HepG2 (cell line): ENCODE measurements at regions not wholly inside any gene's neighbourhood (a gene's known extent, or its start where the extent isn't known, plus 50 kb on each side); places are given as distances from the start of the nearest gene placed in this dataset.

ENCODE experiments used
- ATAC-seq: fragments of 200-7000 bp; cut with Tn5 transposase; 3 replicates; pipeline ENCODE4 v1.9.1; 2020; ENCODE audit warnings: mild to moderate bottlenecking, moderate library complexity
- BruUV-seq: library from RNA; stranded (reverse); fragments of 400-500 nt; replicated peaks from 2 replicates; lab custom pipeline; 2021; lab: Mats Ljungman, UMichigan
- CTCF ChIA-PET: fragments of 300-600 bp; formaldehyde crosslinking; extraction: SDS; loops from one replicate; lab custom pipeline; 2021; ENCODE audit warnings: low total read pairs, inconsistent platforms, low intra/inter-chr PET ratio; lab: Yijun Ruan, JAX
- POLR2A ChIA-PET: fragments of 350-600 bp; sonication (Branson Sonifier 250); formaldehyde crosslinking; loops from one replicate; lab custom pipeline; 2020; ENCODE audit warnings: antibody characterized with exemption, inconsistent platforms; lab: Yijun Ruan, JAX
- DNase-seq: peaks from one replicate; pipeline ENCODE4 v3.0.0-alpha.2; 2015; ENCODE audit warnings: low spot score
- FAIRE-seq: peaks from 3 replicates; lab custom pipeline; 2011; peaks lifted over from hg19 to GRCh38; lab: Jason Lieb, UNC
- H2AFZ ChIP-seq: one replicate; pipeline ENCODE4 v1.6.1; 2011; ENCODE audit warnings: low read length, inconsistent platforms
- H3K27ac ChIP-seq: fragments of 300-600 bp; 3 replicates; pipeline ENCODE4 v1.8.0; 2011; ENCODE audit warnings: mixed run types, mild to moderate bottlenecking, mixed read lengths, low read length, inconsistent platforms; ENCODE audit not compliant: insufficient read depth; ENCODE audit errors: extremely low read length
- H3K27me3 ChIP-seq, 2 experiments: fragments of 200-600 bp in 1 of 2; 2 replicates in 1 of 2; 3 replicates in 1 of 2; pipeline versions ENCODE4 v1.6.0 to v1.8.0; 2011; ENCODE audit warnings: low read length in 2 of 2, mild to moderate bottlenecking in 2 of 2, moderate library complexity in 2 of 2, inconsistent platforms in 1 of 2; ENCODE audit not compliant: insufficient read depth in 2 of 2, control insufficient read depth in 1 of 2
- H3K36me3 ChIP-seq, 2 experiments: fragments of 200-600 bp in 1 of 2; replicated peaks in 1 of 2; 2 replicates in 1 of 2; 3 replicates in 1 of 2; pipeline versions ENCODE4 v1.5.1 to v1.8.0; 2011; ENCODE audit warnings: low read length in 2 of 2, inconsistent platforms in 1 of 2; ENCODE audit not compliant: insufficient read depth in 2 of 2, control insufficient read depth in 1 of 2
- H3K4me1 ChIP-seq: 2 replicates; pipeline ENCODE4 v1.5.1; 2012; ENCODE audit warnings: low read length, inconsistent platforms; ENCODE audit not compliant: insufficient read depth
- H3K4me2 ChIP-seq: 2 replicates; pipeline ENCODE4 v1.6.0; 2011; ENCODE audit warnings: low read depth, low read length, inconsistent platforms
- H3K4me3 ChIP-seq, 3 experiments: fragments of 200-600 bp in 1 of 3; sonication (generic), shearing (Covaris generic) in 1 of 3; replicated peaks in 1 of 3; 2 replicates each; pipeline ENCODE4 v1.5.1; 2011 to 2016; ENCODE audit warnings: low read length in 3 of 3, inconsistent platforms in 2 of 3, low read depth in 2 of 3, mild to moderate bottlenecking in 2 of 3, control low read depth in 1 of 3, mixed read lengths in 1 of 3; ENCODE audit not compliant: insufficient read depth in 1 of 3
- H3K79me2 ChIP-seq: one replicate; pipeline ENCODE4 v1.6.1; 2011; ENCODE audit warnings: low read length, inconsistent platforms; ENCODE audit not compliant: insufficient read depth
- H3K9ac ChIP-seq: 2 replicates; pipeline ENCODE4 v1.6.0; 2011; ENCODE audit warnings: mild to moderate bottlenecking, low read depth, low read length, inconsistent platforms; ENCODE audit not compliant: insufficient read depth
- H3K9me3 ChIP-seq: 2 replicates; pipeline ENCODE4 v1.5.1; 2012; ENCODE audit warnings: mild to moderate bottlenecking, low read length
- H4K20me1 ChIP-seq: 2 replicates; pipeline ENCODE4 v1.6.0; 2011; ENCODE audit warnings: inconsistent platforms, mild to moderate bottlenecking, low read length, moderate library complexity; ENCODE audit not compliant: insufficient read depth
- EED ChIP-seq: sonication (generic); formaldehyde crosslinking; IDR thresholded peaks from 2 replicates; pipeline ENCODE4 v1.5.0; 2020; ENCODE audit warnings: mild to moderate bottlenecking, missing genetic modification reagents
- MYC ChIP-seq: sonication (generic); formaldehyde crosslinking; IDR thresholded peaks from 2 replicates; pipeline ENCODE4 v1.9.0; 2021; ENCODE audit warnings: missing genetic modification reagents, borderline replicate concordance
- POLR2AphosphoS2 ChIP-seq: IDR thresholded peaks from 2 replicates; pipeline ENCODE4 v1.6.1; 2011; ENCODE audit warnings: low read depth, low read length, improper control_type of control experiment
- PPARG ChIP-seq: conservative IDR thresholded peaks from 2 replicates; pipeline ENCODE4 v1.6.1; 2016; ENCODE audit warnings: missing biosample characterization, missing genetic modification reagents
- RARA ChIP-seq: IDR thresholded peaks from 2 replicates; pipeline ENCODE4 v1.6.1; 2016; ENCODE audit warnings: missing genetic modification reagents, missing compliant biosample characterization
- SCMH1 ChIP-seq: sonication (generic); formaldehyde crosslinking; IDR thresholded peaks from 2 replicates; pipeline ENCODE4 v1.9.0; 2021; ENCODE audit warnings: missing genetic modification reagents, mild to moderate bottlenecking, borderline replicate concordance
- SP4 ChIP-seq: sonication (generic); formaldehyde crosslinking; IDR thresholded peaks from 2 replicates; pipeline ENCODE4 v1.8.1; 2023; ENCODE audit warnings: mild to moderate bottlenecking, missing genetic modification reagents
- ZFP36L1 ChIP-seq: sonication (generic); formaldehyde crosslinking; IDR thresholded peaks from 2 replicates; pipeline ENCODE4 v1.8.0; 2022; ENCODE audit warnings: mild to moderate bottlenecking, missing genetic modification reagents, moderate library complexity
- ZNF124 ChIP-seq: sonication (generic); formaldehyde crosslinking; IDR thresholded peaks from 2 replicates; pipeline ENCODE4 v1.4.0; 2020; ENCODE audit warnings: missing genetic modification reagents
- ZNF18 ChIP-seq: sonication (generic); formaldehyde crosslinking; IDR thresholded peaks from 2 replicates; pipeline ENCODE4 v1.8.0; 2022; ENCODE audit warnings: mild to moderate bottlenecking, missing genetic modification reagents; ENCODE audit not compliant: insufficient replicate concordance
- ZNF432 ChIP-seq: sonication (generic); formaldehyde crosslinking; IDR thresholded peaks from 2 replicates; pipeline ENCODE4 v1.5.0; 2020; ENCODE audit warnings: missing genetic modification reagents, mild to moderate bottlenecking, borderline replicate concordance
- ZNF543 ChIP-seq: sonication (generic); formaldehyde crosslinking; IDR thresholded peaks from 2 replicates; pipeline ENCODE4 v1.4.0; 2020; ENCODE audit warnings: mild to moderate bottlenecking, missing genetic modification reagents
- ZNF576 ChIP-seq: sonication (generic); formaldehyde crosslinking; IDR thresholded peaks from 2 replicates; pipeline ENCODE4 v1.4.0; 2020; ENCODE audit warnings: mild to moderate bottlenecking, missing genetic modification reagents
- ZNF577 ChIP-seq: sonication (generic); formaldehyde crosslinking; IDR thresholded peaks from 2 replicates; pipeline ENCODE4 v1.4.0; 2020; ENCODE audit warnings: mild to moderate bottlenecking, low read depth, missing genetic modification reagents, borderline replicate concordance
- ZNF749 ChIP-seq: sonication (generic); formaldehyde crosslinking; IDR thresholded peaks from 2 replicates; pipeline ENCODE4 v1.8.0; 2022; ENCODE audit warnings: mild to moderate bottlenecking, missing genetic modification reagents, moderate library complexity, borderline replicate concordance
- WGBS: methylation state at CpG from one replicate; pipeline ENCODE4 v1.1.6; 2017; ENCODE audit warnings: low lambda C conversion rate; 5-methylcytosine and 5-hydroxymethylcytosine counted together
- in situ Hi-C: cut with HindIII; loops from 2 replicates; pipeline ENCODE4 v1.10.0; 2017; ENCODE audit warnings: low pct_unique_long_range_greater_than_20kb; ENCODE audit not compliant: extremely low pct_ligation_motif_present
- intact Hi-C: fragments of 100-400 bp; cut with micrococcal nuclease; formaldehyde crosslinking; loops from one replicate; pipeline ENCODE4 v1.10.0; 2022; ENCODE audit not compliant: unreplicated experiment
- TF ChIP-seq, protein P1 (sequence below): sonication (generic); formaldehyde crosslinking; conservative IDR thresholded peaks from 2 replicates; pipeline ENCODE4 v1.8.1; 2023; ENCODE audit warnings: missing genetic modification reagents

- no peak overlapping the region for H3K4me3 ChIP-seq
- no peaks in the 10 kb centered on the region for H3K79me2 ChIP-seq
- DNase-seq (no peak), FAIRE-seq (no peak), ATAC-seq (no peak)
- H3K27ac ChIP-seq = no peak overlapping the region
- no peaks in the 10 kb centered on the region for H4K20me1 ChIP-seq
- no peak for TF ChIP-seq ZNF577 (CRISPR knock-in tag)
- no peak for TF ChIP-seq EED (CRISPR knock-in tag)
- TF ChIP-seq SP4 (CRISPR knock-in tag) = no peak
- no peak for TF ChIP-seq ZNF576 (CRISPR knock-in tag)
- no peaks in the 10 kb centered on the region for H3K36me3 ChIP-seq
- no peak overlapping the region for H2AFZ ChIP-seq
- H3K4me1 ChIP-seq = no peaks in the 10 kb centered on the region
- intact Hi-C loops (no loop called here), in situ Hi-C loops (no loop called here)
- H3K27me3 ChIP-seq = peaks cover 1 to 6% of the 10 kb centered on the region in 2 experiments; a peak in 2 of 5 replicates
- no peak overlapping the region for H3K9ac ChIP-seq
- CTCF ChIA-PET = no interaction called here
- POLR2A ChIA-PET = no interaction called here
- no TSS peak for BruUV-seq
- under 1% methylated on average over 6 of the region's 6 CpGs for WGBS
- H3K9me3 ChIP-seq = no peaks in the 10 kb centered on the region
- no peak overlapping the region for H3K4me2 ChIP-seq
These were observed 344.7 kb downstream of the AGTPBP1 start for GRCh38 chr9:85397005-85397404.

DNA sequence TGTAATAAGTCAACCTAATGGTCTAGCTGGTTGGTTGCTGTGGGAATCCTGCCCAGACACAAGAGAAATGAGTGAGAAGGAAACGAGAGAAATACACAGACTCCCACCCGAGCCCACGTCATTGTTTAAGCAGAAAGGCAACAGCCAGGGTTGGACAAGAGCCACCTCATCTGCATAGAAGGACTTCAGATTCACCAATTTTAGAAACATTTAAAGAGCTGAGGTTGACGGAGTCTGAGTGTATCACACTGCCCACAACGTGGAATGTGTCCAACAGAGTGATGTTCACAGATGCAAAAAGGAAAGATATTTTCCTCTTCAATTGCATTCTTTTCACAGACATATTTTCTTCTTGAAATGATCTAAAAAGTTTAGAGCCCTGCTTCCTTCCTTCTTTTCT lies 349.5 kb downstream of the AGTPBP1 start:
- in situ Hi-C loops (no loop called here), intact Hi-C loops (no loop called here)
- no peak overlapping the region for H3K4me2 ChIP-seq
- no peak overlapping the region for H3K4me3 ChIP-seq
- ATAC-seq (no peak), FAIRE-seq (no peak), DNase-seq (no peak)
- H3K4me1 ChIP-seq = no peaks in the 10 kb centered on the region
- no peak overlapping the region for H2AFZ ChIP-seq
- no peak overlapping the region for H3K9ac ChIP-seq
- H3K27ac ChIP-seq = no peak overlapping the region
- no peaks in the 10 kb centered on the region for H3K36me3 ChIP-seq
- BruUV-seq = no TSS peak
- TF ChIP-seq ZNF543 (CRISPR knock-in tag) (no peak), PPARG (CRISPR knock-in tag) (no peak), ZNF432 (no peak), MYC (CRISPR knock-in tag) (no peak), ZNF124 (no peak), ZNF18 (CRISPR knock-in tag) (no peak), ZNF749 (CRISPR knock-in tag) (no peak), SCMH1 (CRISPR knock-in tag) (no peak), RARA (CRISPR knock-in tag) (no peak), ZFP36L1 (CRISPR knock-in tag) (no peak), POLR2AphosphoS2 (no peak)
- TF ChIP-seq, protein P1, sequence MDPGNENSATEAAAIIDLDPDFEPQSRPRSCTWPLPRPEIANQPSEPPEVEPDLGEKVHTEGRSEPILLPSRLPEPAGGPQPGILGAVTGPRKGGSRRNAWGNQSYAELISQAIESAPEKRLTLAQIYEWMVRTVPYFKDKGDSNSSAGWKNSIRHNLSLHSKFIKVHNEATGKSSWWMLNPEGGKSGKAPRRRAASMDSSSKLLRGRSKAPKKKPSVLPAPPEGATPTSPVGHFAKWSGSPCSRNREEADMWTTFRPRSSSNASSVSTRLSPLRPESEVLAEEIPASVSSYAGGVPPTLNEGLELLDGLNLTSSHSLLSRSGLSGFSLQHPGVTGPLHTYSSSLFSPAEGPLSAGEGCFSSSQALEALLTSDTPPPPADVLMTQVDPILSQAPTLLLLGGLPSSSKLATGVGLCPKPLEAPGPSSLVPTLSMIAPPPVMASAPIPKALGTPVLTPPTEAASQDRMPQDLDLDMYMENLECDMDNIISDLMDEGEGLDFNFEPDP (CRISPR knock-in tag) = no peak
- POLR2A ChIA-PET = no interaction called here
- H3K9me3 ChIP-seq = no peaks in the 10 kb centered on the region
- H3K79me2 ChIP-seq = no peaks in the 10 kb centered on the region
- no peaks in the 10 kb centered on the region for H4K20me1 ChIP-seq
- no peaks in the 10 kb centered on the region; a peak in 1 of 5 replicates for H3K27me3 ChIP-seq
- WGBS = 11% methylated on average over 5 of the region's 5 CpGs
- CTCF ChIA-PET = no interaction called here
